ENCODE measurements at regions not wholly inside any gene's neighbourhood (a gene's known extent, or its start where the extent isn't known, plus 50 kb on each side); places are given as distances from the start of the nearest gene placed in this dataset.
A peak's percentile ranks its signal among the peaks of the same experiment; 100 is the strongest.

DNA sequence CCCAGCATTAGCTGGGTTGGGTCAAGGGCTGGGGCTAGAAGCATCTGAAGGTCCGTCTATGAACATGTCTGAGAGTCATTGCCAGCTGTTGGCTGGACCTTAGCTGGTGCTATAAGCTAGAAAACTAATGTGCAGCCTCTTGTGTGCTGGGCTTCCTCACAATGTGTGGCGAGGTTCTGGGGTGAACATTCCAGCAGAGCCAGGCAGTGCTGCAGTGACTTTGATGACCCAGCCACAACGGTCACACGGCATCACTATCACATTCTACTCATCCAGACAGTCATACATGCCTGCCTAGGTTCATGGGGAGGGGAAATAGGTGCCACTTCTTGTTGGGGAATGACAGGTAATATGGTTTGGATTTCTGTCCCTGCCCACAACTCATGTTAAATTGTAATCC lies 260.5 kb downstream of the CYP26B1 start:
- DNase-seq, result no peak

DNA sequence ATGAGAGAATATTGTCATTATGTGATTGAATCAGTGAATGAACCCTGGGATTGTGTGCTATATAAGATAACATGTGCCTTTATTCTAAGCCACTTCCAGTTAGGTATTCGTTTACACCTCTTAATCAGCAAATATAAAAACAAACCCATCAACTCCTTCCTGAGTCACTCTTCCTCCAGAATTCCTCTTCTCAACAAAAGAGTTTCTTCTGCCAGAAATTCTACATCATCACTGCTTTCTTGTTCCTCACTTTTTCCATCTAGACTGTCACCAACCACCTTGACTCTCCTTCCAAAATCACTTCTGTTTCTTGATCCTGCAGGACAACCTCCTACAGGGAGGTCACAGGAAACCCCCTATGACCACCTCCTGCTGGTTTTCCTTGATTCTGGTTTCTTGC lies 261.4 kb downstream of the CYP26B1 start:
- DNase-seq, result no peak

DNA sequence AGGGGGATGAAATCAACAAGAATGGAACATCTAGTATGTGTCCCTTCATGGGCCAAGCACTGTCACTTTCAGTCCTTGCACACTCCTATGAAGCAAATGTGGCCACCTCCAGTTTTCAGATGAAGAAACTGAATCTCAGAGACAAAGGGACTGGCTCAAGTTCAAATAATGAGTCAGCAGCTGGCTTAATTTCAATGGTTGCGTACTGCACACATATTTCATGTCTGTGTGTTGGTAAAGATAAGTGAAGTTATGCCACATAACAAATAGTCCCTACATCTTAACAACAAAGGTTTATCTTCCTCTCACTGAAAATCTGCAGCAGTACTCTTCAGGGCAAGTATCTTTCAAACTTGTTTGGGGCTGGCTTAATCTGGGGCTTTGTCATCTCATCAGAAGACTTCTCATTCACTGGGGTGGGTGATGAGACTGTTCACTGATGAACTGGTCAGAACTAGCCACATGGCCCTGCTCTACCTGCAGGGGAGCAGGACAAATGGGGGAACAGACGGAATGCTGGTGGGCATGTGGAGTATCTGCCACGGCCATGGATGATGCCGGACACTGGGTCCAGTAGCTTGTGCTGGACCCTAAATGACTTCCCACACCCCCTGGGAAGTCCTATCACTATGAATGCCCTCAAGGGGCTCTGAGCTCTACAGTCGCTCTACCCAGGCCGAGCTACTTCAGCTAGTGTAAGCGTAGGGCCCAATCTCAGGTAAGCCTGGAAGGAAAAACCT lies 263.2 kb downstream of the CYP26B1 start:
- DNase-seq, result no peak

DNA sequence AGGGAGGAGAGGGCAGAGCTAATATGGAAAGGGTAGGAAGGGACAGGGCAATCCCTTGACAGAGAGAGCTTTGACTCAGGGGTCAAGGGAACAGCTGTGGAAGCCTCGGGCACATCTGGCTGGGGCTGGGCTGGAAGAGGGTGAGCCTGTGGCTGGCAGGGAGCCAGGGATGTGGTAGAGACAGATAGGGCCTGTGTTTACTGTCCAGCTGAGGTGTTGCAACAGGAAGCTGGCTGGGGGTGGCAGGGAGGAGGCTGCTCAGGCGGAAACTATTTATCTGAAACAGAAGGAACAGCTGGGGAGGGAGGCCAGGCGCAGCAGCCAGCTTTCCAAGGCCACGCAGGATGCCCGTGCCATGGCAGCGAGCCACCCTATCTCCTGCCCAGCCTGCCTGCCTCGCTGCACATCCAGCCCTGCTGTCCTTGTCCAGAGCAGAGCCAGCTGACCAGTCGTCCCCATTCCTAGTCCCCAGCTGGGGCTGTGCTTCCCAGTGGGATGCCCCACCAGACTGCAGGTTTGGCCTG lies 264.7 kb downstream of the CYP26B1 start:
- no peak for DNase-seq

DNA sequence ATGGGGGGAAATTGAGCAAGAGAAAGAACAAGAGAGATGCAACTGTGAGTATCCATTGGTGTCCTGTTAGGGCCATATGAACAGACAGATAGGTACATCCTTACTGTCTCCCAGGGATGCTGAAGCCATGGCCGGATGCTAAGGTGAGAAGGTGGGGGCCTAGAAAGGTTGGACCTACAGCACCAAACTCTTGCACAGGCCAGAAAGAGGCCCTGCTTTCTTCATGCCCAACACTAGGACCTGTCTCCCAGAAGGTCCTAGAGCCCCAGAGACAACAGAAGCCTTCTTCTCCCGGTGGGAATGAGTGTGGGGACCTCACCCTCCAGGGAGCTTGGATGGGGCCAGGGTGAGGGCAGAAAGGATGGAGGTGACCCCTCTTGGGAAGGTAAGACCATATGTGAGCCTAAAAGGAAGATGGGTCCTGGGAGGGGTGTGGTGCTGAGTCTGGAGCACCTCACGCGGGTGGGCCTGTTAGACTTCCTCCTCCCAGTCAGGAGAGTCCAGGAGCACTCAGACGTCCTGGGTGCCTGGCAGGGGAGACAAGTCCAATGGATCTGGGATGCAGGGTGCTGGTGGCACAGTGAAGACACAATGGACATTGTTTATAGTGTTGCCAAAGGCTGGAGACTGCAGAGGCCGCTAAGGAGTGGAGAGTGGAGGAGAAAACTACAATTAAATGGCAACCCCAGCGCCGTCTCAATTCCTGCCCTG lies 265.3 kb downstream of the CYP26B1 start:
- DNase-seq, result no peak

DNA sequence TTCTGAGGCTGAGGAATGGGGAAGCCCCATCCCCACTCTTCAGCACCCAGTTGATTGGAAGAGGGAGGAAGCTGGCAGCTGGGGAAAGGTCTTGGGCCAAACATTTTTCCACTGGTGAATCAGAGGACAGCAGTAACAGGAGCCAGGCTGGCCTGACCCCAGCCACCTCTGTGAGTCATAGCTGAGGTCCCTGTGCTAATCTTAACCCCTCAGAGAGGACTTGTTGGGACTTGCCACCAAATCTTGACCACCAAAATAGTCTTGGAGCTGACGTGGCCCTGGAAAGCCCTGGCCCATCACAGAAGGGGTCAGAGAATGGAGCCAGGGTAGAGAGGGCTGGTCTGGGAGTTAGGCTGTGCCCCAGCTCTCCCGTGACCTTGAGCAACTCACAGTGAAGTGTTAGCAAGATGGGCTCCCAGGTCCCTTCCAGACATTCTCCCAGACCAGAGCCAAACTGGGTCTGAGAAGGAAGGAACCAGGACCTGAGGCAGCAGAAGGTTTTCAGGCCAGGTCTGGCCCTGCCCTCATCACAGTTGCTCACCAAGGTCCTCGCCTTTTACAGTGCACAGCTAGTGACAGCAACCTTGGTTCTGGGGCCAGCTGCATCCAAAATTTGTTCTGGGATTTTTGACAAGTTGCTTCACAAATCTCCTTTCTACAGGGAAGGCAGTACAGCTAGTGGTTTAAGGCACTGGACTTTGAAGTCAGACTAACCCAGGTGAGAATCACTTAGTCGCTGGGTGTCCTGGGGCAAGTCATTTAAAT lies 266.6 kb downstream of the CYP26B1 start:
- DNase-seq, result no peak

DNA sequence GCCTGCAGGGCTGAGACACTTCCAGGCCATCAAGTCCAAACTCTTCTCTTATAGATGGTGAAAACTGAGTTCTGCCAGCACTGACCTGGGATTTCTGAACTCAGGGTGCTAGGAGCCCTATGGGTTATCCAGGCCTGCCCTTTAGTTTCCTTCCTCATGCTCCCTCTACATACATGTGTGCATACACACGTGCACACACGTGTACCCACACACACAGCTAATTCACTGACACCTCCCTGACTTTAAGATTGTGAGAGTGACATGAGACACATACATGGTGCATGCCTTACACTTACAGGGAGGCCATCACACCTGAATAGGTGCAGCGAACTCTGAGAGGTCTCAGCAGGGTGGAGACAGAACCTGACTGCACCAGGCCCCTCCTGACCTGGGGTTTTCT lies 267.4 kb downstream of the CYP26B1 start:
- no peak for DNase-seq

DNA sequence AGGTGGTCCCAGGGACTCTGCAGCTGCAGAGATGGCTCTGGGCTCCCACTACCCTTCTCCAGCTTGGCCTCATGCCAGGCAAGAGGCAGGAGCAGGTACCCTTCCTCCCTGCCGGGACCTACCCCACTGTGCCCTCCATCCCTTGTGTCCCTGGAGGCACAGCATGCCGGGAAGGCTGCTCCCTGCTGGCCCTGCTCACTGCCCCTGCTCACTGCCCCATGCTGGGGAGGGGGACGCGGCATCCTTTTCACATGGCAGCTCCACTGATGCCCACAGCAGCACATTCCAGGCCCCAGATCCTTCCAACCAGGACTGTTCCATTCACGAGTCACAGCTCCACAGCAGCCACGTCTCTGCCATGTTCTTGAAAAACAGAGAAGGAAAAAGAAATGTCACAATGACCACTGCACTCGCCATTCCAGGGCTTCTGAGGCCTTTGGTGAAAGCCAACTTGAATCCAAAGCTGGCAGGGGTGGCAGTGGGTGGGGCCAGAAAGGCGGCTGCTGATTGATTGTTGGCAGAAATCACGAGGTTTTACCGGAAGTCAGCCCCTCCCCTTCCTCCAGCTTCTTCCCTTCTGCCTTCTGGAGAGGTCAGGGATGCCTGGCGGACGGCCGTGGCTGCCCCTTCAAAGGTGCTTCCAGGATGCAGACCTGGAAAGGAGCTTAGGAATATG lies 268.0 kb downstream of the CYP26B1 start:
- DNase-seq, result no peak

DNA sequence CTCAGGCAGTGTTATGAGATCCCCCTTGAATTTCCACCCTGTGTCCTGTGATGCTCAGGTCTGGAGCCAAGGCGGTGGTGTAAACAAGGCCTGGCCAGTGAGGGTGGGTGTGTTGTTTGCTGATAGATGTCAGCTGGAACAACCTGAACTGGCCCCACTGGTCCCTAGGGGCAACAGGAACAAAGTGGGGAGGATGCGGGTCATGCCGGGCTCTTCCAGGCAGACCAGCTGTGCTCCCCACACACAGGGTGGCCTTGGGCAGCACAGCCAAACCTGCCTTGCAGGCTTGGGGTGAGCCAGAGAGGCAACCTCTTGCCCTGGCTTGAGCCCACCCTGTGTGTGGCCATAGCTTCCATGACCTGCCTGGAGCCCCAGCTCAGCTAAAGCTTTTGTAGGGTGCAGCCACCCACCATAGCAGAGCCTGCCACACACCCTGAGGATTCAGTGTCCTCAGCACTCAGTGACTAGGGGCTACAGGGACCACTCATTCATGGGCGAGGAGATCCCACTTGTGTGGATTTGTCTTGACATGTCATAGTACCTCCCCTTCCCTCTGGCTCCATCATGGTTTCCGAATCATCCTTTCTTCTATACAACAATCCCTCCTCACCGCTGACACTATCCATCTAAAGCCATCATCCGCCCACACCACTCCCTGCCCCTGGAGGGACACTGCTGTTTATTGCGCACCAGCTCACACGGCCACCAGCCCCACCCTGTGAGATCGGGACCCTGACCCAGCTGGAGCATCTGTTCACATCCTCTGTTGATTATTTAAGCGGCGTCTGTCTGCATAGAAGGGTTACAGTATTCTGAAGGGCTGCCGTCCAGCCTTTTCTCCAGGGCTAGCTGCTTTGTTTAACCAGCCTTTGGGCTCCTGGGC lies 268.8 kb downstream of the CYP26B1 start:
- no peak for DNase-seq

DNA sequence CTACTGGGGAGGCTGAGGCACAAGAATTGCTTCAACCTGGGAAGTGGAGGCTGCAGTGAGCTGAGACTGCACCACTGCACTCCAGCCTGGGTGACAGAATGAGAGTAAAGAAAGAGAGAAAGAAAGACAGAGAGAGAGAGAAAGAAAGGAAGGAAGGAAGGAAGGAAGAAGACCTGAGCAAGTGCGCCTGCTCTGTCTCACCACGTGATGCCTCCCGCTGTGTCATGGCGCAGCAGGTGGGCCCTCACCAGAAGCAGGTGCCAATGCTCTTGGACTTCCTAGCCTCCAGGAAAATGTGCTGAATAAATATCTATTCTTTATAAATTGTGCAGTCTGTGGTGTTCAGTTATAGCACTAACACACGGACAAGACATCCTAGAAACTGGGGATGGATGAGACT lies 270.0 kb downstream of the CYP26B1 start:
- DNase-seq, result no peak

DNA sequence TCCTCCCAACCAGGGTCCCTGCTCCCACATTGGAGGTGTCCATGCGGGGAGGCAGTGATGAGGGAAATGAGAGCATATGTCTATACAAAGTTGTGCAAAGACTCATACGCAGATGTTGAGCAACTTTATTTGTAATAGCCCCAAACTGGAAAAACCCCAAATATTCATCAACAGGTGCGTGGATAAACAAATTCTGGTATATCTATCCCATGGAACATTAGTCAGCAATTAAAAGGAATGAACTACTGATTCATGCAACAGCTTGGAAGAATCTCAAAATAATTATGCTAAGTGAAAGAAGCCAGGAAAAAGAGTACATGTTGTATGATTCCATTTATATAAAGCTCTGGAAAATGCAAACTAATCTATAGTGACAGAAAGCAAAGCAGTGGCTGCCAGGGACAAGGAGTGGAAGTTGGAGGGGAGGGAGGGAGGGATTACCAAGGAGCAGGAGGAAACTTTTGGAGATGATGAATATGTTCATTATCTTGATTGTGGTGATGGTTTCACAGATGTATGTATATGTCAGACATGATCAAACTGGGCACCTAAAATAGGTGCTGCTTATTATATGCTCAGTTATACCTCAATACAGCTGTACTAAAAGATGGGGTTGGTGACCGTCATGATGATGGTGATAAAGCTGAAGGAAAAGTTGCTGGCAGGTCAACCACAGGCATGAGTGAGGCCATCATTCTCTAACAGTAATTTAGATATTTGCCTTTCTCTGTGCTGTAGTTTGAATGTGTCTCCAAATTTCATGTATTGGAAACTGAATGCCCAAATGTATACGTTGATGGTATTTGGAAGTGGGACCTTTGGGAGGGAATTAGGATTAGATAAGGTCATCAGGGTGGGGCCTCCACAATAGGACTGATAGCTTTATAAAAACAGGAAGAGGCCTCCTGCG lies 270.9 kb downstream of the CYP26B1 start:
- no peak for DNase-seq

DNA sequence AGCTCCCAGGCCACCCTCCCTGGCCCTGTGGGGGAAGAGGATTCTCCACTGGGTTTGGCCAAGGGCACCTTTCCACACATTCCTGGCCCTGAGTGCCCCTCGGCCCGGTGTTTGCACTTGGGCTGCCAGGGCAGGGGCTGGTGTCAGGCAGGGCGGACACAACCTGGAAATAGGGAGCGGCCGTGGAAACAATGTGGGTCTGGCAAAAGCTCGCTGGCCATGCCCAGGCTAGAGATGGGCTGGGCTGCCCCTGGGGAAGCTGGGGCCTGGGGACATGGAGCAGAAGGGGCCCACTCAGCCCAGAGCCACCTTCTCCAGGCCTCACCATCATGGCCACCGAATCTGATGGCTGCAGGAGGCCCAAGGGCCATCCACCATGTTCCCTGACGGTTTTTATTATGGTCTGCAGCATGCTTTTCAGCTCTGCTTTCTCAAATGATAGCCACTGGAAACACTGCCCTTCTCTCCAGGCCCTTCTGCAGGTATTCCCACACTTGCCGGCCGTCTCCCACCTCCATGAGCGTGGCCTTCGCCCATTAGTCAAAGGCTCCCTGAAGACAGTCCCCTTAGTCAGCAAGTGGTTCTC lies 275.1 kb downstream of the CYP26B1 start:
- no peak for DNase-seq

DNA sequence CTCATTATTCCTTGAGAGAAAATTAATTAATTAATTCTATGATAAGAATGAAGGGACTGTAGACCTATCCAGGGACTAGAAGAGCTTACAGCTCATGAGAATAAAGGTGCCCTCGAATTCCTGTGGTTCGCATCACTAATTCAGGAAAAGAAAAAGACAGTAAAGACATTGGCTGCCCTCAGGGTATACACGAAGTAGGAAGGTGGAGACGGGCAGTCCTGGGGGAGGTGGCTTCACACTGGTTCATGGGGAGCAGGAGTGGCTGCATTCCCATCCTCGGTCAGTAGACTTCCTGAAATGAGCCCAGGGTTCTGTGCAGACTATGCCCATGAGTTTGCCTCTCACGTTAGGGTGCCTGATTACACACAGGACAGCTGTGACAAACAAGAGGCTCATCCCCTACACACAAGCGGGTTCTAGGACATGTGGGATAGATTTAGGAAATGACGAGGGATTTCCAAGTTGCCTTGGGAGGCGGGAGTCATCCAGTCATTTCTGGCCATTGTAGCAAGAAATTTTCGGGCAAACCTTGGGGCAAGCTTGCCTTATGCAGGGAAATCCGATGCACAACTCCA lies 282.2 kb downstream of the CYP26B1 start:
- no peak for DNase-seq

DNA sequence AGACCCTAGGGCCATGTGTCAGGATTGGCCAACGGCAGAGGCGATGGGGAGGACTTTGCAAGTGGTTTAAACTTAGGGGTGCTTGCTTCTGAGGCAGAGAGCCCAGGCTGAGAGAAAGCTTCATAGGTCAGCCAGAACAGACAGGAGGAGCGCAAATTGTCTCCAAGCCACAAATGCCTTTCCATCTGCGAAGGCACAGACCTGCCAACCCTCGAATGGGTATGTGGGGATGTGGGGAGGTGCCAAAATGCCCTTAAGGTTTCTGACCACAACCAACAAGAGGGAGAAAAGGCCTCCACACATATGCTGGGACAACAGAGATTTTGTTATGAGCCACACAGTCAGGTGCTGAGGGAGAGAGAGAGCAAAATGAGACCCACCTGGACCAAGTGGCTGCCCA lies 283.6 kb downstream of the CYP26B1 start:
- DNase-seq, result peak; percentile 25 to 63

DNA sequence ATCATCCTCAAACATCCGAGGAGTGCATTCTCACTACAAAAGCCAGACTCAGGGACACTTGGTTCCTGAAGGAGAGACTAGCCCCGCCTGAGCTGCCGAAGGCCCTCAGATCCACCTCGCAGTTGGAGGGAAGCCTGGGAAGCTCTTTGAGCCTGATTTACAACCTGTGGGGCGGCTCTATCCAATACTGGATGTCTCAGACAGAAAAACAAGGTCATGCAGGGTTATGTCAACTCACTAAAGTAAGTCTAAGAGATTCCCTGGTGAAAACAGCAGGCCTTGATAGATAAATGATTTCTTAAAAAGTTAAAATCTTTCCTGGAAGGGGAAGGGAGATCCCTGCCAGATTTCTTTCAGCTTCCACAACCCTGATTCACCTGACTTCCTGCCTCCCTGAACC lies 284.3 kb downstream of the CYP26B1 start:
- no peak for DNase-seq

DNA sequence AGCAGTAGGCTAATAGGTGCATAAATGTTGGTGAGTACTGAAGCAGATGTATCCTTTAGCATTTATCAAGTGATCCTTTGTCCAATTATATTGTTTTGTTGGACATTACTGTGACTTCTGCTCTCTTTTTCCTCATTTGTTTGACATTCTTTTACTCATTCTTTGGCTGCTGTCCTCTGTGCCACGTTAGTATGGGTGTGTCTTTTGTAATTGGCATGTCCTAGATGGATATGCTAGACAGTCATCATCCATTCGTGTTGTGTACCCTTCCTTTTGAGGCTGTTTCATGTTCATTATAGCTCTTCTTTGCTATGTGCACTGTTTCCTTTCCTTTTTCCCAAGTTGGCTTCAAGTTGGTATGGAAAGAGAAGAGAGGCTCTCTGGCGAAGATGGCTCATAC lies 284.7 kb downstream of the CYP26B1 start:
- no peak for DNase-seq

DNA sequence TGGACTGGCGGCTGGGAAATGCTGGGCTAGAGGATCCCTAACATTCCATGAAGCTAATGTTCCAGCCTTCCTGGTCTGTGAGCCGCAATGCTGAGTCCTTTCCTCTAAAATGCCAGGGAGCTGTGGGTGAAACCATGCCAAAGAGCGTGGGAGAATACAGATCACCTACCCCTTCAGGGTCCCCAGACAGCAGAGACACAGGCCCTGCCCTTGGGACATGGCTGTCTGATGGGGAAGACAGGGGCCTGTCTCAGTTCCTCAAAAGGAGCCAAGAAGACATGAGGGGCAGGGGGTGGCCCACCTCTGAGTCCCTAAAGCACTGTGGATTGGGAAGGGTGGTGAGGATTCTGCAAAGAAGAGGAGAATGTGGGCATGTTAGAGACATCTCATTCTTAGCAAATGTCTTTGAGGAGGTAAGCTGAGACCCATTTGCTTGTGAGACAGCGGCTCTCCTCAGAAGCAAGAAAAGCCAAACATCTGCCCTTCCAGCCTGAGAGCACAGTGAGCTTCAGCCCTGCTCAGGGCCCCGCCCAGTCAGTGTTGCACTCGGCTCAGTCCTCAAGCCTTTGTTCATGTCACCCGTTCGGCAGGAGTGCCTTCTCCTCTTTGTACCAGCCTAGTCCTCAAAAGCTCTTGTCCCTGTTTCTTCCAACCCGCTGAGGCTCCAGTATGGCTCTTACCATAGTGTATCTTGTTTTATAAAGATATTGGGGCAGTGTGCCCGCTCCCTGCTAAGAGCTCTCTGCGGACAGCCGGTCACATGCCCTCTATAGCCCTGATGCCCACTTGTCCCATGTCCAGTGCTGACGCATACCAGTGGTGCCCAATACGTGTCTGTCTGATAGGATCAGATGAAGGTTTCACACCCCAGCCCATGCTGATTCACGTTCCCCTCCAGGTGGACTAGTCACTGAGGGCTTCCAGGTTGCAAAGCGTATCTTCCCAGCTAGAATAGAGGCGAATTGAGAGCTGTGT lies 286.2 kb downstream of the CYP26B1 start:
- DNase-seq, result no peak

DNA sequence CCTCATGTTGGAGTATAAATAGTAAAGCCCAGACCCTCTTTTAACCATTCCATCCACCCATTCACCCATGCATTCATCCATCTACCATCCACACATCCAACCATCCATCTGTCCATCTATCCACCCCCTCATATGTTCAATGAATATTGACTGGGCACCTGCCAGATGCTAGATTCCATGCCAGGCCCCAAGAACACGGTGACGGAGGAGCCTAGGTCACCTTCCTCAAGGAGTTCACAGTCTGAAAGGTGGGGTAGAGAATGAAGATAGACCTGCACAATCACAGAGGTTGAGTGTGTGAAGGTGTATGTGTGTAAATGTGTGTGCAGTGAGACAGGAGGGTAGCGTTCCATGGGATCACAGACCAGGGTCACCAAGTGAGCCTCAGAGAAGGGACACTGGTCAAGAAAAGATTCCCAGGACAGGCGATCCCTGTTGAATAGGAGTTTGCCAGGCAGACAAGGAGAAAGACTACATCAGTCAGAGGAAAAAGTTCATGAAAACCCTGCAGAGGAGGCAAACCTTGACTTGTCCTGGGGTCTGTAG lies 287.2 kb downstream of the CYP26B1 start:
- DNase-seq, result no peak

Measured in cerebellar nuclear complex (tissue), 1 donor.